ENCODE measurements at regions not wholly inside any gene's neighbourhood (a gene's known extent, or its start where the extent isn't known, plus 50 kb on each side); places are given as distances from the start of the nearest gene placed in this dataset.

GRCh38 chrX:104307341-104307740, 52.6 kb upstream of the ESX1 start:
- Histone ChIP-seq H3K79me2 (ENCODE audit: low read depth) (no peaks in the 10 kb centered on the region), H3K9me3 (ENCODE audit: low read depth) (no peaks in the 10 kb centered on the region), H3K9ac (no peak overlapping the region), H2AFZ (replicated peaks) (no peak overlapping the region), H3K4me2 (no peak overlapping the region), H3K36me3 (no peaks in the 10 kb centered on the region), H3K27me3 (no peaks in the 10 kb centered on the region), H3K4me3 (no peak overlapping the region), H4K20me1 (ENCODE audit: low read depth) (no peaks in the 10 kb centered on the region), H3K4me1 (no peaks in the 10 kb centered on the region), H3K27ac (no peak overlapping the region), H3F3A (ENCODE audit: low read depth) (no peaks in the 10 kb centered on the region)
- no peak for TF ChIP-seq CTCF (IDR thresholded peaks at IDR 0.05)
- no peak for TF ChIP-seq EZH2phosphoT487 (IDR thresholded peaks at IDR 0.05)
- TF ChIP-seq EZH2 (IDR thresholded peaks at IDR 0.05), result no peak
- DNase-seq (ENCODE audit: low spot score), result no peak
- Mint-ChIP-seq H3K27me3 (ENCODE audit: insufficient read depth, low read depth) (no peaks in the 10 kb centered on the region), H3K9me3 (no peaks in the 10 kb centered on the region), H3K4me3 (no peak overlapping the region), H3K36me3 (no peaks in the 10 kb centered on the region), H3K27ac (no peak overlapping the region), H3K4me1 (peaks cover 13% of the 10 kb centered on the region)

- TF ChIP-seq EZH2 (IDR thresholded peaks at IDR 0.05), result no peak
- Histone ChIP-seq H3K27me3 (no peaks in the 10 kb centered on the region), H2AFZ (replicated peaks) (no peak overlapping the region), H3K4me2 (no peak overlapping the region), H4K20me1 (ENCODE audit: low read depth) (no peaks in the 10 kb centered on the region), H3K36me3 (no peaks in the 10 kb centered on the region), H3K9ac (no peak overlapping the region), H3K9me3 (ENCODE audit: low read depth) (no peaks in the 10 kb centered on the region), H3K79me2 (ENCODE audit: low read depth) (no peaks in the 10 kb centered on the region), H3K27ac (no peak overlapping the region), H3K4me3 (no peak overlapping the region), H3F3A (ENCODE audit: low read depth) (no peaks in the 10 kb centered on the region), H3K4me1 (no peaks in the 10 kb centered on the region)
- DNase-seq (ENCODE audit: low spot score), result no peak
- no peak overlapping the region for H3K27ac Mint-ChIP-seq
- no peaks in the 10 kb centered on the region for H3K27me3 Mint-ChIP-seq (ENCODE audit: insufficient read depth, low read depth)
- H3K36me3 Mint-ChIP-seq, result no peaks in the 10 kb centered on the region
- no peak overlapping the region for H3K4me3 Mint-ChIP-seq
- no peaks in the 10 kb centered on the region for H3K9me3 Mint-ChIP-seq
- H3K4me1 Mint-ChIP-seq, result peaks cover 9% of the 10 kb centered on the region
Observed at GRCh38 chrX:104306180-104306579, 51.4 kb upstream of the ESX1 start.
